HL-60 (cell line): ENCODE measurements at regions not wholly inside any gene's neighbourhood (a gene's known extent, or its start where the extent isn't known, plus 50 kb on each side); places are given as distances from the start of the nearest gene placed in this dataset.

Source experiments
- CTCF ChIP-seq: IDR thresholded peaks from one replicate; pipeline ENCODE4 v1.5.1; 2011; ENCODE audit warnings: low read length, control low read depth, inconsistent platforms; ENCODE audit not compliant: insufficient read depth
- GABPA ChIP-seq: IDR thresholded peaks from 2 replicates; pipeline ENCODE4 v1.6.1; 2012; ENCODE audit warnings: low read depth
- POLR2AphosphoS5 ChIP-seq: IDR thresholded peaks from 2 replicates; pipeline ENCODE4 v1.6.1; 2012; ENCODE audit warnings: low read depth
- REST ChIP-seq: IDR thresholded peaks from 2 replicates; pipeline ENCODE4 v1.6.1; 2012; ENCODE audit warnings: low read depth; ENCODE audit not compliant: insufficient replicate concordance

GRCh38 chr5:67518227-67518626 is 321.6 kb upstream of the CD180 start:
- TF ChIP-seq CTCF = no peak
- TF ChIP-seq POLR2AphosphoS5 = no peak
- TF ChIP-seq REST = no peak
- no peak for TF ChIP-seq GABPA
